HG03060 (cell line): ENCODE measurements at regions not wholly inside any gene's neighbourhood (a gene's known extent, or its start where the extent isn't known, plus 50 kb on each side); places are given as distances from the start of the nearest gene placed in this dataset.

Experiments
- ATAC-seq: cut with Tn5 transposase; IDR thresholded peaks from one replicate; pipeline ENCODE4 v1.9.1; 2021; ENCODE audit warnings: low read depth, moderate number of reproducible peaks; ENCODE audit not compliant: unreplicated experiment

- no peak for ATAC-seq
These were observed 61.3 kb upstream of the PRR23E start for GRCh38 chr3:127131424-127132170.

GRCh38 chr3:127132876-127133275 lies 60.1 kb upstream of the PRR23E start:
- ATAC-seq: no peak

DNA sequence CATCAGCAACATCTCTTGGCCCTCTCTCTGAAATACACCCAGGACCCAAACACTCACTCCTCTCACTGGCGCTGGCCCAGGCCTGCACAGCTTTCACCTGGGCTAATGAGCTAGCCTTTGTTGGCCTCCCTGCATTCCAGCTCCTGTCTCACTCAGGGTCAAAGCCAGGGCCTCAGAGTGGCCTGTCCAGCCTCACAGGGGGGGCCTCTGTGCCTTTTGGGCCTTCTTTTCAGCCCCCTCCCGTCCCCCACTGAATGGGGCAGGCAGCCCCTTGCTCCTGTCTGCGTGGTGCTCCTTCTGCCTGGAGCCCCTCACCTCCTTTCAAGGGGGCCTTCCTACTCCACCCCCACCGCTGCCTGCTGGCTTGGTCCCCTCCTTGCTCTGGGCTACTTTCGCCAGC lies 59.0 kb upstream of the PRR23E start:
- no peak for ATAC-seq

DNA sequence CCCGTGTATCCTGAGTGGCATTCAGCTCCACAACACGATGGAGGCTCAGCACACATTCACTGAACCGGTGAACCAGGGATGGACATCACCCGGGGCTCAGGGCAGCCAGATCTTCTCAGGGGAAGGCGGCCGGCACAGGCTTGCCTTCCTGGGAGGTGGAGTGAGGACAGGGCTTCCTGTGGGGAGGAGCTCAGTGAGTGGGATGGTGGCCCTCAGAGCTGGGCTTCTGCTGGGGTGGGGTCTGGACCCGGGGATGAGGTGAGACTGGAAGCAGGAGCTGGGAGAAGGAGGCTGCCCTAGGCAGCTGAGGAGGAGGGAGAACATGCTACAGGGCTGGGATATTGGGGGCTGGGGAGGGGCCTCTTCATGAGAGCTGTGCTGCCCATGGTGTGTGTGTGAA lies 58.5 kb upstream of the PRR23E start:
- no peak for ATAC-seq

DNA sequence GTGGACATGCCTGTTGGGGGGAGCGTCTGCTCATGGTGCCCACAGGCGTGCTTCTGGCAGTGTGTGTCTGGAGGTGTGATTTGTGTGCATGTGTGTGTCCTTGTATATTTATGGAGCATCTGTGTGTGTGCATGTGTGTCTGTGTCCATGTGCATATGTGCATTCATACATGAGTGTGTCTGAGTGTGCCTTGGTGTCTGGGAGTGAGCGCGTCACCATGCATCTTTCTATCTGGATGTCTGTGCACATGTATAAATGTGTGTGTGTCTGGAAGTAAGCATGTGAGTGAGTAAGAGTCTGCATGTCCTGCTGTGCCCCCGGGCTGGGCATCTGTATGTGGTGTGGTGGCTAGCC lies 58.1 kb upstream of the PRR23E start:
- no peak for ATAC-seq

- ATAC-seq: no peak
These were observed 57.5 kb upstream of the PRR23E start for GRCh38 chr3:127135241-127136023.

- no peak for ATAC-seq
These were observed 56.8 kb upstream of the PRR23E start for GRCh38 chr3:127136024-127136600.

DNA sequence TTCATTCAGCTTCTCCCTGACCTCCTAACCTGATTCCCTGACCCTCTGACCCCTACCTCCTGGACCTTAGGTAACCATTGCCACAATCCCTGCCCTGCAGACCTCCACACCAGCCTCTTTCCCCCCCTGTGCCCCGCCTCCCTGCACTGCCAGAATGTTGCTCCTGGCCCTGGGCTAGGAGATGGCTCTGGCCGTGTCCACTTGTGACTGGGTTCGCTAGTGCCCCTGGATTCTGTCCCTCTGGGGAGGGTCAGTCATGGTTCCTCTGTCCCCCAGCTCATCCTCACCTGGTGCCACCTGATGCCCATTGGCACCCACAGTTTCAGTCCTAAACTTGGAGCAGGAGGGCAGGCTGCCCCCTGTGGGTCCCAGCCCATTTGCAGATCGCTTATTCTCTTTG lies 56.2 kb upstream of the PRR23E start:
- no peak for ATAC-seq

DNA sequence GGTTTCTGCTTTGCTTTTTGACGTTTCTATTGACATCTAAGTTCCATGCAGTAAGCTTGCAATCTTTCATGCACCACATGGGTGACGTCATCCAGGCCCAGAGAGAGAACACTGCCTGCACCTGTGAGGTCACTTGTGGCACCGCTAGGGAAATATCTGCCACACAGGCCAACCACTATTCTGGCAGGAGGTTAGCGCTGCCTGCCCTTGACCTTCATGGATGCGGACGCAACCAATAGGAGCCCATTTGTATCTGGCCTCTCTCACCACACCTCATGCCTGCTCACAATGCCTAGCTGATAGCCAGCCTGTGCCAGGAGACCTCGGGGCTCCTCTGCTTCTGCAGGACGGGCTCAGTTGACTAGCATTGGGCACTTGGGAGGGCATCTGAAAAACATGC lies 55.8 kb upstream of the PRR23E start:
- no peak for ATAC-seq

DNA sequence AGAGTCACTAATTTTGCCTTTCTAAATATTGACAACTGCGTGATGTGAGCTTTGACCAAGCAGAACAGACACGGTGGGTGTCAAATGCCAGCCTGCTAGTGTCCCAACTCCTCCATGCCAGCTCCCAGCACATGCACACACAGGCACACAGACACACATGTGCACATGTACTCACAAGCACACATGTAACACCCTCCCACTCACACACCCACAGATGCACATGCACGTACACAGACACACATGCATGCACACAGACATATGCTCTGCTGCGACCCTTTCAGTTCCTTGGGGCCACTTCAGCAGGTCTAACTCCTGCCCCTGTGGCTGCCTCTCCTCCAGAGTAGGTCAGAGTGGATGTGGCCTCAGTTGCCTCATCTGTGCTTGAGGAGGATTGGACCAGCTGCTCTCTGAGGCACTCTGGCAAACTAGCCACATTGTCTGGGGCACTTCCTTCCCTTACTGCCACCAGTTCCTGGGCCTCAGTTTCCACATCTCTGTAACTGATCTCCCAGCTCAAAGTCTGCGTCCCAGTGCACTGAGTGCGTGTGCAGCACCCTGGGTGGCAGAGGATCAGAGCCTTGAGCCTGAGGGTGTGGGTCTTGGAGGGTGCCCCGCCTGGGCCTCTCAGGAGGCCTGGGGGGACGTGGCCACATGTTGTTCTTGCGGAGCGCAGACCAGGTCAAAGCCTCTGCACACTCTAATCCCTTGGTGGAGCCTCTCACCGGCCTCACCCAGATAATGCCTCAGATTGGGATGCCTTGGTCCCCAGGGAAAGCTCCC lies 55.0 kb upstream of the PRR23E start:
- ATAC-seq: no peak

DNA sequence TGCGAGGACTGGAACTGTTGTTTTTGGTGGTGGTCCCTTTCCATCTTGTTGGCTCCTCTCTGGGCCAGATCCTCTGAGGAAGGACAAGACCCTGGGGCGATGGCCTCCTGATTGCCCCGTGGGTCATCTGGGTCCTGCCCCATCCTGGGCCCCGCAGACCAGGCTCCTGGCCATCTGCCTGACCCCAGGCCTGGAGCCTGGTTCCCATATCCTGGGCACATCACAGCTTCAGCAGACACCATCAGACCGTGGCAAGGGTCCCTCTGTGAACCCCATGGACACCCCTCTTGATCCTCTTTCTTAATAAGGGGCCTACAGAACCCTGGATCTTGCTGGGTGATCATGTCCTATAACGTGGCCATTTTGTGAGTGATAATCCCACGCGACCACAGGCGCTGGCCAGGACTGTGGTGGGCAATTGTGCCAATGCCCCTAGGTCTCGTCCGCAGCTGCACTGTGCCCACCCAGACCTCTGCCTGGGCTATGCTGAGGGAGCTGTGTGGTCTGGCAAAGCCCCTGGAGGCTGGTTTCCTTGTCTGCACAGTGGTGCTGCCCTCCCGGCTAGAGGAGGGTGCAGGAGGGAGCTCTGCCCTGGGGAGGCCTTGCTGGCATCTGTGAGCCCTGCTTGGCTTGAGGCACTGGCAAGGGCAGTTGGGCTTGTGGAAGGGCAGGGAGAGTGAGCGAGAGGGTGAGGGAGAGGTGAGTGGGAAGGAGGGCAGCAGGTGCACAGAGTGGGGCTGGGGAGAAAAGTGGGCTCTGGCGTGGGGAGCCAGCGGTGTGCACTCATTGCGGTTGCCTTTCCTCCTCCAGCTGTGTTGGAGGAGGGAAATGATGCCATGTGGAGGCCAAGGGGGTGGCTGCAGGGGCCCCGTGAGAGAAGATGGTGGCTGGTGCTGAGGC lies 53.1 kb upstream of the PRR23E start:
- no peak for ATAC-seq

GRCh38 chr3:127140501-127141460 lies 52.1 kb upstream of the PRR23E start:
- no peak for ATAC-seq

DNA sequence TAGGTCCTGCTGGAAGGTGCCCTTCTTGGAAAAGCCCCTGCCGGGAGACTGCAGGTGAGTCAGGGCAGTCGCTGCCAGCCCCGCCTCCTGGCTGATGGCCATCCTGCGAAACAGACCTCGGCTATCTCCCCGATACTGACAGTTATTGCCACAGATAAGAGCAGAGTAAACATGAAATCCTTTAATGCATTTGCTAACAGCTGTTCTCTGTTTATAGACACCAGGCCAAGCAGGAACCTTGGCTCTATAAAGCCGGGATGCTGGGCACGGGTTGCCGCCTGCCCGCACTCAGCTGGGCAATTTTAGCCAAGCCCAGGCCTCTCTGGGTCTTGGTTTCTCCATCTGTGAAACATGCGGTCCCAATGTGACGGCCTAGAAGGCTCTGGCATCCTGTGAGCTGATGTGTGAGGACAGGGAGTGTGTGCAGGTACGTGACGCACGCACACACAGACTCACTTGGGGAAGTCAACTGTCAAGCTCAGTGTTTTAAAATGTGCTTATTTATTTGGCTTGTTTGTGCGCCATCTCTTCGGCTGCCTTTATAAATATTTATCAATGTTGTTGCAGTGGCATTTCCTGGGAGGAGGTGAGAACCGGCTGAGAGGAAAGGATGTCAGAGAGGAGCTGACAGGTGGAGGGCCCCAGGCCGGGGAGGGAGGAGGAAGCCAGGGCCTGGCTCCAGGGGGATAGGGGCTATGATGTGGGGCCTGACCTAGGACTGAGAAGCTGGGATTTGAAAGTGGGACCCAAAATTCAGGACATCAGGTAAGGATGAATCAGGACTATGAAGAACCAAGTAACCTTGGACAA lies 50.8 kb upstream of the PRR23E start:
- no peak for ATAC-seq
